Cardiac muscle cell (in vitro differentiated cells and primary cell): ENCODE measurements at regions not wholly inside any gene's neighbourhood (a gene's known extent, or its start where the extent isn't known, plus 50 kb on each side); places are given as distances from the start of the nearest gene placed in this dataset.
"Not testable (repeated sequence)": the region's sequence is repeated elsewhere in the genome, so short reads cannot be mapped to it uniquely, and the experiment has no call there.

Source experiments
- DNase-seq, 2 donors: peaks; one replicate each; pipeline versions ENCODE4 v3.0.0 to v3.0.0-alpha.2; 2010 to 2017; ENCODE audit warnings: low read depth in 1 of 2, low spot score in 1 of 2
- H3K27ac ChIP-seq: fragments of 200-600 bp; sonication (generic); 2 replicates; pipeline ENCODE4 v1.5.1; 2016
- H3K27me3 ChIP-seq: fragments of 200-600 bp; sonication (generic); 2 replicates; pipeline ENCODE4 v1.6.0; 2016; ENCODE audit warnings: control low read depth
- H3K36me3 ChIP-seq: fragments of 200-600 bp; sonication (generic); 2 replicates; pipeline ENCODE4 v1.5.1; 2016; ENCODE audit warnings: control low read depth
- H3K4me1 ChIP-seq: fragments of 200-600 bp; sonication (generic); 2 replicates; pipeline ENCODE4 v1.8.1; 2017; ENCODE audit warnings: low read depth, mild to moderate bottlenecking, mixed run types
- H3K4me3 ChIP-seq: fragments of 200-600 bp; sonication (generic); 2 replicates; pipeline ENCODE4 v1.5.1; 2016; ENCODE audit warnings: mild to moderate bottlenecking
- H3K9me3 ChIP-seq: fragments of 200-600 bp; sonication (generic); 2 replicates; pipeline ENCODE4 v1.5.1; 2017; ENCODE audit warnings: low read depth, mild to moderate bottlenecking, control low read depth
- CTCF ChIP-seq: IDR thresholded peaks from 2 replicates; pipeline ENCODE4 v1.5.1; 2012; ENCODE audit warnings: low read depth, mild to moderate bottlenecking, low read length

- Histone ChIP-seq H3K27ac (no peak overlapping the region), H3K9me3 (no peaks in the 10 kb centered on the region), H3K4me3 (no peak overlapping the region), H3K36me3 (no peaks in the 10 kb centered on the region), H3K4me1 (no peaks in the 10 kb centered on the region), H3K27me3 (no peaks in the 10 kb centered on the region)
- peak in 1 of 2 donors; percentile 45 for DNase-seq
- TF ChIP-seq CTCF = no peak
Measured at GRCh38 chr6:91895599-91896285, 1308.9 kb upstream of the MAP3K7 start.

DNA sequence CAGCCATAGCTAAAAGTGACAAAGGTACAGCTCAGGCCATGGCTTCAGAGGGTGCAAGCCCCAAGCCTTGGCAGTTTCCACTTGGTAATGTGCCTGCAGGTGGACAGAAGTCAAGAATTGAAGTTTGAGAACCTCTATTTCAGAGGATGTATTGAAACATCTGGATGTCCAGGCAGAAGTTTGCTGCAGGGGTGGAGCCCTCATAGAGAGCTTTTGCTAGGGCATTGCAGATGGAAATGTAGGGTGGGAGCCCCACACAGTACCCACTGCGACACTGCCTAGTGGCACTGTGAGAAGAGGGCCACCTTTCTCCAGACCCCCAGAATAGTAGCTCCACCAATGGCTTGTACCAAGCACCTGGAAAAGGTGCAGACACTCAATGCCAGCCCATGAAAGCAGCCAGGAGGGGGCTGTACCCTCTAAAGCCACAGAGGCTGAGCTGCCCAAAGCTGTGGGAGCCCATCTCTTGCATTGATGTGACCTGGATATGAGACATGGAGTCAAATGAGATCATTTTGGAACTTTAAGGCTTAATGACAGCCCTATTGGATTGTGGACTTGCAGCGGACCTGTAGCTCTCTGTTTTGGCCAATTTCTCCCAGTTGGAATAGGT lies 1299.4 kb upstream of the MAP3K7 start:
- Histone ChIP-seq H3K36me3 (no peaks in the 10 kb centered on the region), H3K27ac (no peak overlapping the region), H3K9me3 (no peaks in the 10 kb centered on the region), H3K4me1 (no peaks in the 10 kb centered on the region), H3K4me3 (no peak overlapping the region), H3K27me3 (no peaks in the 10 kb centered on the region)
- no peak for TF ChIP-seq CTCF
- DNase-seq = no peak

- H3K27ac ChIP-seq, H3K27me3 ChIP-seq, H3K9me3 ChIP-seq, H3K36me3 ChIP-seq, H3K4me3 ChIP-seq, H3K4me1 ChIP-seq, DNase-seq: not testable (repeated sequence)
Measured at GRCh38 chr6:91881791-91882190, 1294.9 kb upstream of the MAP3K7 start.

- H3K27me3 ChIP-seq = no peaks in the 10 kb centered on the region
- no peak for DNase-seq
- no peaks in the 10 kb centered on the region for H3K9me3 ChIP-seq
- no peak for TF ChIP-seq CTCF
- no peaks in the 10 kb centered on the region for H3K4me1 ChIP-seq
- no peak overlapping the region for H3K27ac ChIP-seq
- no peak overlapping the region for H3K4me3 ChIP-seq
- no peaks in the 10 kb centered on the region for H3K36me3 ChIP-seq
Measured at GRCh38 chr6:91879386-91879995, 1292.6 kb upstream of the MAP3K7 start.

GRCh38 chr6:91877994-91878393 lies 1291.1 kb upstream of the MAP3K7 start:
- DNase-seq = no peak
- Histone ChIP-seq H3K36me3 (no peaks in the 10 kb centered on the region), H3K9me3 (no peaks in the 10 kb centered on the region), H3K27me3 (no peaks in the 10 kb centered on the region), H3K27ac (no peak overlapping the region), H3K4me1 (no peaks in the 10 kb centered on the region), H3K4me3 (no peak overlapping the region)
- TF ChIP-seq CTCF = no peak

DNA sequence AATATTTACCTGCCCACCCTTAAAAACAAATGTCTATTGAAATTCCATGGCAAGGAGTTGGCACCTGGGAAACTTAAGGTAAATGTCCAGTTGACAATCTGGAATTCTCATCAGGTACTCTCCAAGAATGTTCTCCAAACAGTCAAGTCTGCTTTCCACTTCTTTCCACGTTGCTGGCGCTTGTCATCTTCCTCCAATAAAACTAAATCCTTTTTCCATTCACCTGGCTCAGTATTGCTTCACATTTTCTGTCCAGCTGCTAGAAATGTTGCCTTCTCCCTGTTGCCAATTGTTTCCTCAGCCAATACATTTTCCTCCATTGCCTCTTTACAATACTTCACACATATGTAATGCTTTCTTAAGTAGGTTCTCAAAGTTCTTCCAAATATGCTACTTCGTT lies 1288.1 kb upstream of the MAP3K7 start:
- Histone ChIP-seq H3K27me3 (no peaks in the 10 kb centered on the region), H3K4me1 (no peaks in the 10 kb centered on the region), H3K36me3 (no peaks in the 10 kb centered on the region), H3K9me3 (no peaks in the 10 kb centered on the region), H3K27ac (no peak overlapping the region), H3K4me3 (no peak overlapping the region)
- no peak for DNase-seq
- no peak for TF ChIP-seq CTCF
